ENCODE measurements at regions not wholly inside any gene's neighbourhood (a gene's known extent, or its start where the extent isn't known, plus 50 kb on each side); places are given as distances from the start of the nearest gene placed in this dataset.

- no peak for TF ChIP-seq CTCF (IDR thresholded peaks at IDR 0.05; ENCODE audit: borderline replicate concordance, insufficient read depth, low read depth, low read length)
- no peak overlapping the region for H3K4me3 ChIP-seq (ENCODE audit: low read depth, low read length)
These were observed 607.2 kb upstream of the WWC1 start for GRCh38 chr5:167684251-167684650.

DNA sequence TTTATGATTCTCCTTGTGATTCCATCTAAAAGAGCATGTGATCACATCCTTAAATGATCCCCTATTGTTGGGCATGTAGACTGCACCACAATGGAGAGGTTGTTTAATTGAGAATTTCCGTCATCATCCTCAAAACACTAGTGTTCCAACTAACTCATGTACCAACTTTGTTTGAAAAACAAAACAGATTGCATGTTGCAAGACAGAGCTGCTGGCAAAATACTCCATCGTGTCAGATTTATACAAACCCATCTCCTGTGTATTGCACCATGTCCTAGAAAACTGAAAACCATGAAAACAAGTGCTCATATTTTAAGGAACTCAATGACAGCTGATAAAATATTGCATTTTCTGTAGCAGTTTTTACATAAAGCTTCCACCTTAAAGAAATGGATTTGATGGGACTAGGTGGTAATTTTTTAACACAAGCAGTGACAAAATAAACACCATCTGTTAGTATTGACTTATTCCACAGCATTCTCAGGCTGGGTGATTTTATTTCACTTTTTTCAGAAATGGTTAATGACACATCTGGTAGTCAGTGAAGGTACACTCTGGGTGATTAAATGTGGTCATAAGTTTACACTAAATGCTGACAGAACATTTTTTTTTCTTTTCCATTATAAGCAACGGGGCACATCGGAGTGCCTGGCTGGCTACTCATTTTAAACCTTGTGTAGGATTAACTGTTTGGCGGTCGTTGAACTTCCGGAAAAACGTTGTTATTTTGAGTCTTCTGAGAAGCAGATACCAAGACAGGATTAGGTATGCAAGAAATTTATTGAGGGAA lies 602.9 kb upstream of the WWC1 start:
- no peak overlapping the region for H3K4me3 ChIP-seq (ENCODE audit: low read depth, low read length)
- TF ChIP-seq CTCF (IDR thresholded peaks at IDR 0.05; ENCODE audit: borderline replicate concordance, insufficient read depth, low read depth, low read length) = no peak

DNA sequence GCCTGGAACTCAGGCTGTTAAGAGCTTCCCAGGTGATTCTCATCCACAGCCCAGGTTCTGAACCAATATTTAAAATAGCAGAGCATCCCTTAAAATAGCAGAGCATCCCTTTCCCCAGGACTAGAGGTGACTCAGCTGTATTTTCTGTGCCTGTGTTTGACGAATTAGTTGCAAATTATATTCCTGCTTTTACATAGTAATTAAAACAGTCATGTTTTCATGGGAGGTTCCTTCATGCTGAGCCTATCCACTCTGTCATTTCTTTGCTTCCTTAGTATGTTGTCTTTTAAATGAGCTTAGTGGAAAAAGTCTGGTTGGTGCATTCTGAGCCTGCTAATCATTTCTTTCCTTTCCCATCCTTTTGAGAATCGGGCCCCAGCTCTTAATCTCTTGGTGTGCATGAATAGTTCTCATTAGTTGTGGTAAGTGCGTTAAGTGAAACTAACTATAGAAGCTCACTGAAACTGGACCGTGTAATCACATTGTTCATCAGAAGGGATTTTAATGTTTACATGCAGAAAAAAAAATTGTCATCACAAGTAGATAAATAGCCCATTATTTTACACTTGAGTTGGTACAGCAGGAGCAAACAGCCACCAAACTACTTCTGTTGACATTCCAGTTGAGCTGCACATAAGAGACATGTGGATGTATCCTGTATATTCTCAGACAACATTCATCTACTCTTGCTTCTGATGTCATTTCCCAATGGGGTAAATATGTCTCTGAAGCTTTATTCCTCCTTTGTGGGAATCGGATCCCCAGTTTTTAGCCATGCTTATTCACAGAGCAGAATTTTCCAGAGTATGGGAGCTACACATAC lies 596.9 kb upstream of the WWC1 start:
- no peak for TF ChIP-seq CTCF (IDR thresholded peaks at IDR 0.05; ENCODE audit: borderline replicate concordance, insufficient read depth, low read depth, low read length)
- no peak overlapping the region for H3K4me3 ChIP-seq (ENCODE audit: low read depth, low read length)

- H3K4me3 ChIP-seq (ENCODE audit: low read depth, low read length) = no peak overlapping the region
- TF ChIP-seq CTCF (IDR thresholded peaks at IDR 0.05; ENCODE audit: borderline replicate concordance, insufficient read depth, low read depth, low read length) = no peak
These were observed 594.7 kb upstream of the WWC1 start for GRCh38 chr5:167696558-167697314.

DNA sequence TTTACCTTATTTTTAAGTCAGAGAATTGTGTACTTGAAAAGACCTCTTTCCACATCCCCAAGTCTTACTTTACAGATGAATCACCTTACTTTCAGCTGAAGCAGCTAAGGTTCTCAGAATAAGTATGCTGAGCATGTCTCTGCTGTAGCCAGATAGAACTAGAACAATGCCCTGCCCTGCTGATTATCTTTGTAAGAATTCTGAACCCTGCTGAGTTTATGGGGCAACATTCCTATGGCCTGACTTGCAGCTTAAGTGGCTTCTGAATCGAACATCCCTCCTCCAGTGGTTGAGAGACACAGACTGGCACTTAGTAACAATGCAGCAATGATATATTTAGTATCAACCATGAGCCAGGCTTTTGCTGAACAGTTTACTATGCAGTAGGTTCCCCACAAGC lies 592.0 kb upstream of the WWC1 start:
- no peak for TF ChIP-seq CTCF (IDR thresholded peaks at IDR 0.05; ENCODE audit: borderline replicate concordance, insufficient read depth, low read depth, low read length)
- no peak overlapping the region for H3K4me3 ChIP-seq (ENCODE audit: low read depth, low read length)

- H3K4me3 ChIP-seq (ENCODE audit: low read depth, low read length) = no peak overlapping the region
- no peak for TF ChIP-seq CTCF (IDR thresholded peaks at IDR 0.05; ENCODE audit: borderline replicate concordance, insufficient read depth, low read depth, low read length)
These were observed 590.4 kb upstream of the WWC1 start for GRCh38 chr5:167701051-167701450.

Data from GM12875 (cell line).